ENCODE measurements at regions not wholly inside any gene's neighbourhood (a gene's known extent, or its start where the extent isn't known, plus 50 kb on each side); places are given as distances from the start of the nearest gene placed in this dataset.

DNA sequence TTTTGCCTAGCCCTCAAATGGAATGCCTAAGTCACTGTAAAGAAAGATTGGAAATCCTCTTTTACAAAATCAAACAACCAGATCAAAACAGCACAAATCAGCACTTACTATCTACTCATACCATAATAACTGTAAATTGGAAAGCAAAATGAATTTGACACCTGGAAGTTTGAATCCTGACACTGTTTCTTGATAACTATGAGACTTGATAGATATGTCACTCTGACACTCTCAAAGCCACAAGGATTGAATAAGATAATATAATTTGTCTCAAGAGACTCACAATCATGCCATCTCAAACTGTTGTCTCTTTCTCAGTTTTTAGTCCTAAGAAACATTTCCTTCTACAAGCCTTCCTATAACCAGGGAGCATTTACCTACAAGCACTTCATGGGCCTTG, 302.6 kb upstream of the DIAPH2 start:
- TF ChIP-seq EP300 (IDR thresholded peaks at IDR 0.05) = no peak
- no peak for TF ChIP-seq CTCF (IDR thresholded peaks at IDR 0.05)
- TF ChIP-seq POLR2A (IDR thresholded peaks at IDR 0.05; ENCODE audit: low read depth) = no peak

All from esophagus muscularis mucosa (tissue), 4 donors.